ENCODE measurements at regions not wholly inside any gene's neighbourhood (a gene's known extent, or its start where the extent isn't known, plus 50 kb on each side); places are given as distances from the start of the nearest gene placed in this dataset.
A peak's percentile ranks its signal among the peaks of the same experiment; 100 is the strongest.

DNA sequence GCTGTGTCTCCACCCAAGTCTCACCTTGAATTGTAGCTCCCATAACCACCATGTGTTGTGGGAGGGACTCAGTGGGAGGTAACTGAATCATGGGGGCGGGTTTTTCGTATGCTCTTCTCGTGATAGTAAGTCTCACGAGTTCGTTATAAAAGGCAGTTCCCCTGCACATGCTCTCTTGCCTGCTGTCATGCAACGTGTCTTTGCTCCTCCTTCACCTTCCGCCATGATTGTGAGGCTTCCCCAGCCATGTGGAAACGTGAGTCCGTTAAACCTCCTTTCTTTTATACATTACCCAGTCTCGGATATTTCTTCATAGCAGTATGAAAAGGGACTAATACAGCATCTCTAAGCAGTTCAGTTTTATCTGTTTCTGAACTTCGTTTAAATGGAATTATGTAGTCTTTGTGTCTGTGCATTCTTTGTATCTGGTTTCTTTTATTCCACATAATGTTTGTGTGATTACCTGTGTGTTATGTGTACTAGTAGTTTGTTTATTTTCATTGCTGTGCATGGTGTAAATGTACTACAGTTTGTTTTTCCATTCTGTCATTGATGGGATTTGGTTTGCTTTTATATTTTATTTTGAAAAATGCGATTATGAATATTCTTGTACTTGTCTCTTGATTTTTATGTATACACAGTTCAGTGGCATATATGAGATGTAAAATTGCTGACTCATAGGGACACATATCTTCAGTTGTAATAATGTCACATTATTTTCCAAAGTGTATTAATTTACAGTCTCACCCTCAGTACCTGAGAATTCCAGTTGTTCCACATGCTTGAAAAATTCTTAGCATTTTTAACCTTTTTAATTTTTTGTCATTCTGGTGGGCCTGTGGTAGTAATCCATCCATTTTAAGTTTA, 304.9 kb downstream of the GBA3 start (continued):
- TF ChIP-seq, protein P1, sequence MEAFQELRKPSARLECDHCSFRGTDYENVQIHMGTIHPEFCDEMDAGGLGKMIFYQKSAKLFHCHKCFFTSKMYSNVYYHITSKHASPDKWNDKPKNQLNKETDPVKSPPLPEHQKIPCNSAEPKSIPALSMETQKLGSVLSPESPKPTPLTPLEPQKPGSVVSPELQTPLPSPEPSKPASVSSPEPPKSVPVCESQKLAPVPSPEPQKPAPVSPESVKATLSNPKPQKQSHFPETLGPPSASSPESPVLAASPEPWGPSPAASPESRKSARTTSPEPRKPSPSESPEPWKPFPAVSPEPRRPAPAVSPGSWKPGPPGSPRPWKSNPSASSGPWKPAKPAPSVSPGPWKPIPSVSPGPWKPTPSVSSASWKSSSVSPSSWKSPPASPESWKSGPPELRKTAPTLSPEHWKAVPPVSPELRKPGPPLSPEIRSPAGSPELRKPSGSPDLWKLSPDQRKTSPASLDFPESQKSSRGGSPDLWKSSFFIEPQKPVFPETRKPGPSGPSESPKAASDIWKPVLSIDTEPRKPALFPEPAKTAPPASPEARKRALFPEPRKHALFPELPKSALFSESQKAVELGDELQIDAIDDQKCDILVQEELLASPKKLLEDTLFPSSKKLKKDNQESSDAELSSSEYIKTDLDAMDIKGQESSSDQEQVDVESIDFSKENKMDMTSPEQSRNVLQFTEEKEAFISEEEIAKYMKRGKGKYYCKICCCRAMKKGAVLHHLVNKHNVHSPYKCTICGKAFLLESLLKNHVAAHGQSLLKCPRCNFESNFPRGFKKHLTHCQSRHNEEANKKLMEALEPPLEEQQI (IDR thresholded peaks at IDR 0.05) = no peak
- peak; percentile 85 to 88 for TF ChIP-seq NRF1 (conservative IDR thresholded peaks at IDR 0.05 in 1 of 2, IDR thresholded peaks at IDR 0.05 in 1 of 2)
- TF ChIP-seq NFE2 (IDR thresholded peaks at IDR 0.05; ENCODE audit: low read depth) = peak; percentile 62
- TF ChIP-seq, protein P2, sequence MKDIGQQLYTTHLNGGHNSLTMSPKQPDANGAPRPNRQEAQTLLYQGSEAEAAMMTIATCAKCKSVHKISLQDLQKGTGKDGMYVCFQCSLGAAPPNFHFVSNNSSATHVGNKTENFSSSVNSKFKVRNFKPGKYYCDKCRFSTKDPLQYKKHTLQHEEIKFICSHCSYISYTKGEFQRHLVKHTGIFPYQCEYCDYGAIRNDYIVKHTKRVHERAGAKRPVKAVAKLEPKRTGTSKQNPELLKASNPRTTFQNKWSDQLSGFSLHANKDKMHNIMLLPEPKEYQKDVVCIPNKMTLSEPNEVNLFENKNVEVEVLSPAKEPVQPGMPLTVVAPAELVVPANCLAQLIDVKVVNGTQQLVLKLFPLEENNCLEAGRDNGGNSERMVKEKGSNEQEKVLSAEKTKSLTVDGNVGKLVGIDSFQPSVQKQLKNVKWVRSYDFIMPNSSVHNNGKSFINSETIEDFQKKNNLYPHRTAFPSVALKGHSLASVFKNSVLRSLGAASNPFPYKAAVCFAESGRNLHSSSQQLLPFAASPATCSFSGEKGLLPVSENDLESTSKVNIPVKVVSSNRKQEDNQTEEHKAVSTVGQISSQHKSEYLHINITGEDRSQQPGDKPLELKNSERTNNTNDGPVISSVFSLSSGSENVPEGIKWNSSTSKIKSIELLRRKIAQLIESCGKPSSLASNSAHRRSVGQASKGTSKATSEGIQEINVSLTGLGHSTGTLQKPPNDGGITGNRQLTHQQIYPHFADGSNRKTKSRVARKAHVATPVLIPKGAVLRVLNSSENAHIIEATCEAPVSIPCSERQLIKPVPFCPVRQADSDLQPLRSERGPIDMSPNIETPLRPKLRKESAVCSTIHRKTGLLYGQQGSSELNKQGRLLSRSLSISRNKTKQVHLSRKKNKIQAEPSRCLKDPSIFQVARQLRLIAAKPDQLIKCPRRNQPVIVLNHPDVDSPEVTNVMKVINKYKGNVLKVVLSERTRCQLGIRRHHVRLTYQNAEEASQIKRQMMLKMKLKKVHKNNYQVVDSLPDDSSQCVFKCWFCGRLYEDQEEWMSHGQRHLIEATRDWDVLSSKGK (CRISPR knock-in tag; IDR thresholded peaks at IDR 0.05) = no peak

Data from K562 (cell line).